Endodermal cell (in vitro differentiated cells): ENCODE measurements at regions not wholly inside any gene's neighbourhood (a gene's known extent, or its start where the extent isn't known, plus 50 kb on each side); places are given as distances from the start of the nearest gene placed in this dataset.

Experiments
- DNase-seq: peaks from one replicate; pipeline ENCODE4 v3.0.0-alpha.2; 2017
- H3K27ac ChIP-seq: 2 replicates; pipeline ENCODE4 v1.5.1; 2013; ENCODE audit warnings: mild to moderate bottlenecking, low read depth, low read length, moderate library complexity
- H3K27me3 ChIP-seq: 2 replicates; pipeline ENCODE4 v1.6.1; 2013; ENCODE audit warnings: mild to moderate bottlenecking, low read length, moderate library complexity; ENCODE audit not compliant: insufficient read depth, control insufficient read depth, poor library complexity, severe bottlenecking
- H3K36me3 ChIP-seq: 2 replicates; pipeline ENCODE4 v1.7.0; 2013; ENCODE audit warnings: mild to moderate bottlenecking, low read length, moderate library complexity; ENCODE audit not compliant: control insufficient read depth, insufficient read depth
- H3K4me1 ChIP-seq: one replicate; pipeline ENCODE4 v1.7.0; 2013; ENCODE audit warnings: low read length; ENCODE audit not compliant: control insufficient read depth, insufficient read depth
- H3K4me3 ChIP-seq: 2 replicates; pipeline ENCODE4 v1.5.1; 2013; ENCODE audit warnings: mild to moderate bottlenecking, low read length, moderate library complexity
- H3K9ac ChIP-seq: 2 replicates; pipeline ENCODE4 v1.6.1; 2013; ENCODE audit warnings: mild to moderate bottlenecking, low read length, moderate library complexity; ENCODE audit not compliant: poor library complexity, severe bottlenecking; ENCODE audit errors: extremely low read depth
- H3K9me3 ChIP-seq: 2 replicates; pipeline ENCODE4 v1.6.1; 2013; ENCODE audit warnings: mild to moderate bottlenecking, low read length, moderate library complexity; ENCODE audit not compliant: control insufficient read depth
- H3K27ac Mint-ChIP-seq: 2 replicates; pipeline ENCODE4 v1.8.0; 2020; ENCODE audit warnings: mixed read lengths
- H3K27me3 Mint-ChIP-seq: 2 replicates; pipeline ENCODE4 v1.8.0; 2021; ENCODE audit warnings: mild to moderate bottlenecking, mixed read lengths; ENCODE audit not compliant: insufficient read depth
- H3K36me3 Mint-ChIP-seq: 2 replicates; pipeline ENCODE4 v1.8.0; 2020; ENCODE audit warnings: low read depth, mixed read lengths
- H3K4me1 Mint-ChIP-seq: 2 replicates; pipeline ENCODE4 v1.8.0; 2020; ENCODE audit warnings: mixed read lengths
- H3K4me3 Mint-ChIP-seq: 2 replicates; pipeline ENCODE4 v1.8.0; 2020; ENCODE audit warnings: mild to moderate bottlenecking, moderate library complexity, mixed read lengths
- H3K9me3 Mint-ChIP-seq: 2 replicates; pipeline ENCODE4 v1.8.0; 2020; ENCODE audit warnings: mild to moderate bottlenecking, mixed read lengths
- CTCF ChIP-seq: fragments of 200-600 bp; sonication (generic); conservative IDR thresholded peaks from 2 replicates; pipeline ENCODE4 v1.5.0; 2021; ENCODE audit warnings: antibody characterized with exemption, mild to moderate bottlenecking
- WGBS, 2 experiments: methylation state at CpG; one replicate each; pipeline versions ENCODE4 v1.1.5 to v1.1.7; 2013; ENCODE audit warnings: missing lambda C conversion rate in 2 of 2, mixed read lengths in 1 of 2; ENCODE audit not compliant: insufficient coverage in 1 of 2, insufficient read length in 1 of 2; 5-methylcytosine and 5-hydroxymethylcytosine counted together

DNA sequence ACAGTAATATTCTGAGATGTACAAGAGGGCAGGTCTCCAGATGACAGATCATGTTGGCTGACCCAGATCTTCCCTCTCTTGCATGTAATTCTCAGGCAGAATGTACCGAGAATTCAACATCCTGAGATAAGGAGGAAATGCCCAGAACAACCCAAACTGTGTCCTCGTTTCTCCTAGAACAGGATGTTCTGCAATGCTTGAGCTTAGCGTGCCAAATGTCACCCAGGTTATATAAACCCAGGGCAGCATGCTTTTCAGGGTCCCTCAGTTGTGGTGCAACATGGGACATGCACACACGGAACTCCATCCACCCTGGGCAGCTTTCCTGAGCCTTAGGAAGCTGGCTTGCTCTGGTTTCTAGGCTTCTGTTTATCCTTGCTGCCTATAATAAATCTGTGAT is 102.1 kb upstream of the CMC1 start:
- Histone ChIP-seq H3K9ac (no peak overlapping the region), H3K4me1 (no peaks in the 10 kb centered on the region)
- no peaks in the 10 kb centered on the region for H3K27me3 Mint-ChIP-seq

DNA sequence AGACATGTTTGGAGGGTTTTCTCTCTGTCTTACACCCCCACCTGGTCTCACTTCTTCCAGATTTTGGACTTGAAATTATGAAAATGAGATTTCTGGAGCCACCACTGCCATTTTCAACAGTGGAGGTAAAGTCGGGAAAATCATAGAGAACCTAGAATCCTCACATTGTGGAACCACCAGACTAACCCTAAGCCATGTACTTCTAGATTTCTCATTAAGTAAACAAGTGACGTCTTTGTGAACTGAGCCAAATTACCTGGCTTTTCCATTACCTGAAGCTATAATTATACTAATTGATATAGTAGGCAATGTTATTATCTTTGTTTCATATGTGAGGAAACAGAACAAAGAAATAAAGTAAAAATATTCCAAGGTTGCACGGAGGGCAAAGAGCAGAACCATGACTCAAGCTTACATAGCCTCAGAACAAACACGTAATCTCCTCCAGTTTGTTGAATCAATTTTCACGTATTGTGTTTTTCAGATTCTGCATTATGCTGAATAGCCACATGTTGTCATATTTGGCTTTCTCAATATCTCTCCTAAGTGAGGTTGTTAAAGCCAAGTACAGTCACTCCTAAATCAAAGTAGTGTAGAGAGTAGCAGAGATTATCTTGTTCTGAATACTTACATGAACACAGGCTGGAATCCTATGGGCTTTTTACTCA is 101.3 kb upstream of the CMC1 start:
- Histone ChIP-seq H3K4me1 (no peaks in the 10 kb centered on the region), H3K27ac (no peak overlapping the region), H3K9me3 (no peaks in the 10 kb centered on the region), H3K36me3 (no peaks in the 10 kb centered on the region), H3K4me3 (no peak overlapping the region), H3K27me3 (no peaks in the 10 kb centered on the region), H3K9ac (no peak overlapping the region)
- TF ChIP-seq CTCF: no peak
- no peak overlapping the region for H3K27ac Mint-ChIP-seq
- no peak for DNase-seq
- no peaks in the 10 kb centered on the region for H3K27me3 Mint-ChIP-seq
- 83 to 96% methylated on average over 3 to 5 of the region's 5 CpGs for WGBS, 2 experiments
- no peak overlapping the region for H3K4me3 Mint-ChIP-seq
- H3K36me3 Mint-ChIP-seq: no peaks in the 10 kb centered on the region
- H3K9me3 Mint-ChIP-seq: no peaks in the 10 kb centered on the region
- H3K4me1 Mint-ChIP-seq: peaks cover under 1% of the 10 kb centered on the region

More for the DNA sequence above, 102.1 kb upstream of the CMC1 start:
- DNase-seq: no peak
- Histone ChIP-seq H3K27ac (no peak overlapping the region), H3K36me3 (no peaks in the 10 kb centered on the region), H3K4me3 (no peak overlapping the region), H3K27me3 (no peaks in the 10 kb centered on the region), H3K9me3 (no peaks in the 10 kb centered on the region)
- Mint-ChIP-seq H3K4me1 (peaks cover 4% of the 10 kb centered on the region), H3K4me3 (no peak overlapping the region), H3K9me3 (no peaks in the 10 kb centered on the region), H3K27ac (no peak overlapping the region), H3K36me3 (no peaks in the 10 kb centered on the region)
- WGBS, 2 experiments: 88 to 95% methylated on average over 3 to 4 of the region's 4 CpGs
- TF ChIP-seq CTCF: no peak

- Histone ChIP-seq H3K36me3 (no peaks in the 10 kb centered on the region), H3K9me3 (no peaks in the 10 kb centered on the region), H3K4me3 (no peak overlapping the region), H3K27ac (no peak overlapping the region), H3K27me3 (no peaks in the 10 kb centered on the region), H3K9ac (no peak overlapping the region), H3K4me1 (no peaks in the 10 kb centered on the region)
- no peak overlapping the region for H3K27ac Mint-ChIP-seq
- WGBS, 2 experiments: 92 to 100% methylated on average over 2 to 4 of the region's 4 CpGs
- H3K9me3 Mint-ChIP-seq: no peaks in the 10 kb centered on the region
- no peak for TF ChIP-seq CTCF
- H3K4me3 Mint-ChIP-seq: no peak overlapping the region
- no peaks in the 10 kb centered on the region for H3K36me3 Mint-ChIP-seq
- H3K27me3 Mint-ChIP-seq: no peaks in the 10 kb centered on the region
- DNase-seq: no peak
- H3K4me1 Mint-ChIP-seq: no peaks in the 10 kb centered on the region
These were observed 100.8 kb upstream of the CMC1 start for GRCh38 chr3:28140664-28141063.
